HepG2 (cell line): ENCODE measurements at regions not wholly inside any gene's neighbourhood (a gene's known extent, or its start where the extent isn't known, plus 50 kb on each side); places are given as distances from the start of the nearest gene placed in this dataset.

Source experiments
- ATF3 ChIP-seq: sonication (generic); formaldehyde crosslinking; IDR thresholded peaks from 2 replicates; pipeline ENCODE4 v1.4.0; 2020; ENCODE audit warnings: missing genetic modification reagents
- BCL6 ChIP-seq: IDR thresholded peaks from 2 replicates; pipeline ENCODE4 v1.6.1; 2016; ENCODE audit warnings: missing genetic modification reagents, missing compliant biosample characterization
- GATAD2A ChIP-seq: IDR thresholded peaks from 2 replicates; pipeline ENCODE4 v1.6.1; 2016
- GTF2F1 ChIP-seq: fragments of 150-350 bp; IDR thresholded peaks from 2 replicates; pipeline ENCODE4 v1.6.1; 2014; ENCODE audit warnings: low read length
- KDM1A ChIP-seq: IDR thresholded peaks from 2 replicates; pipeline ENCODE4 v1.6.1; 2016; ENCODE audit warnings: missing compliant biosample characterization
- KLF16 ChIP-seq, 2 experiments: sonication (generic) in 1 of 2; formaldehyde crosslinking in 1 of 2; IDR thresholded peaks; 2 replicates each; pipeline versions ENCODE4 v1.6.1 to v1.8.0; 2016 to 2023; ENCODE audit warnings: missing genetic modification reagents in 2 of 2, missing compliant biosample characterization in 1 of 2
- MAZ ChIP-seq, 2 experiments: sonication (generic) in 1 of 2; formaldehyde crosslinking in 1 of 2; IDR thresholded peaks; 2 replicates each; pipeline versions ENCODE4 v1.5.0 to v1.6.1; 2012 to 2020; ENCODE audit warnings: low read depth in 2 of 2, mild to moderate bottlenecking in 2 of 2, borderline replicate concordance in 1 of 2, improper control_type of control experiment in 1 of 2, low read length in 1 of 2, missing genetic modification reagents in 1 of 2, moderate library complexity in 1 of 2
- MXD3 ChIP-seq: IDR thresholded peaks from 2 replicates; pipeline ENCODE4 v1.6.1; 2016; ENCODE audit warnings: mild to moderate bottlenecking, missing biosample characterization, missing genetic modification reagents
- SRF ChIP-seq: IDR thresholded peaks from 2 replicates; pipeline ENCODE4 v1.6.1; 2011; ENCODE audit warnings: mild to moderate bottlenecking, low read depth, low read length, moderate library complexity
- TBX2 ChIP-seq: sonication (generic); formaldehyde crosslinking; IDR thresholded peaks from 2 replicates; pipeline ENCODE4 v1.5.0; 2020; ENCODE audit warnings: missing genetic modification reagents, mild to moderate bottlenecking, borderline replicate concordance
- ZBTB20 ChIP-seq: sonication (generic); formaldehyde crosslinking; IDR thresholded peaks from 2 replicates; pipeline ENCODE4 v1.8.1; 2023; ENCODE audit warnings: missing genetic modification reagents, low read depth, mild to moderate bottlenecking, borderline replicate concordance
- ZNF12 ChIP-seq: sonication (generic); formaldehyde crosslinking; IDR thresholded peaks from 2 replicates; pipeline ENCODE4 v1.5.0; 2020; ENCODE audit warnings: missing genetic modification reagents
- ZNF18 ChIP-seq: sonication (generic); formaldehyde crosslinking; IDR thresholded peaks from 2 replicates; pipeline ENCODE4 v1.8.0; 2022; ENCODE audit warnings: mild to moderate bottlenecking, missing genetic modification reagents; ENCODE audit not compliant: insufficient replicate concordance
- ZNF292 ChIP-seq: sonication (generic); formaldehyde crosslinking; IDR thresholded peaks from 2 replicates; pipeline ENCODE4 v1.8.1; 2022; ENCODE audit warnings: mild to moderate bottlenecking, low read depth, missing genetic modification reagents, borderline replicate concordance
- ZNF331 ChIP-seq: sonication (generic); formaldehyde crosslinking; IDR thresholded peaks from 2 replicates; pipeline ENCODE4 v1.4.0; 2020; ENCODE audit warnings: missing genetic modification reagents
- ZXDC ChIP-seq: sonication (generic); formaldehyde crosslinking; IDR thresholded peaks from 2 replicates; pipeline ENCODE4 v1.5.0; 2020; ENCODE audit warnings: mild to moderate bottlenecking, missing genetic modification reagents
- TF ChIP-seq, protein P1 (sequence below): sonication (generic); formaldehyde crosslinking; IDR thresholded peaks from 2 replicates; pipeline ENCODE4 v1.4.0; 2020; ENCODE audit warnings: missing genetic modification reagents, borderline replicate concordance
- TF ChIP-seq, protein P2 (sequence below): IDR thresholded peaks from 2 replicates; pipeline ENCODE4 v1.6.1; 2016; ENCODE audit warnings: low read depth

DNA sequence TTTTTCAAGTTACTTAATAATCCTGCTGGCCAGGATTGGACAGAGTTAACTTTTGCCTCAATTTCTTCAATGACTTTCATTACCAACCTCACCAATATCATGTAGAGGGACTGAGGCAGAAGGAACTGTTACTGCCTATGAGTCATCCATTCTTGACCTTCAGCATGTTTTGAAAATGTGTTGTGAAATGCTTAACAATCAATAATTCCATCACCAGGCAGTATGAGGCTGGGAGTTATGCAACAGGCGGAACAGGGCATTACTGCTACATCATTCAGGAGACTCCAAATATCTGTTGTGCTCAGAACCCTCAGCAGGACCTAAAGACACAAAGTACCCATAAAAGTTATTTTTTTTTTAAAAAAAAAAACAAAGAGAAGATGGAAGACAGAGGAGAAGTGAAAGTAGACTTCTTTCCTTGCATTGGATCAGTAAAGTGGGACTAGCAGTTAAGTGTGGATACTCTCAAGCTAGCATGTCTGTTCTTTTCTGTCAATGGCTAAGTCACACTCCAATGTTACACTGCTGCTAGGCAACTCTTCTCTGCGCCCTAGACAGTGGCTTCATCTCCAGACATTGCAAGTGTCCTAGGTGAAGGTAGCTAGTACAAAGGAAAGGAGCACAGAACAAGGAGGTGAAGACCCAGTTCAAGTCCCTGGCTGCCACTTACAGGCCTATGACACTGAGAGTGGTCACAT, 184.9 kb upstream of the LPP start (continued):
- no peak for TF ChIP-seq ZNF18 (CRISPR knock-in tag)
- peak; percentile 58; the same call in 1 of the 2 replicates for TF ChIP-seq ZBTB20
- TF ChIP-seq, protein P1, sequence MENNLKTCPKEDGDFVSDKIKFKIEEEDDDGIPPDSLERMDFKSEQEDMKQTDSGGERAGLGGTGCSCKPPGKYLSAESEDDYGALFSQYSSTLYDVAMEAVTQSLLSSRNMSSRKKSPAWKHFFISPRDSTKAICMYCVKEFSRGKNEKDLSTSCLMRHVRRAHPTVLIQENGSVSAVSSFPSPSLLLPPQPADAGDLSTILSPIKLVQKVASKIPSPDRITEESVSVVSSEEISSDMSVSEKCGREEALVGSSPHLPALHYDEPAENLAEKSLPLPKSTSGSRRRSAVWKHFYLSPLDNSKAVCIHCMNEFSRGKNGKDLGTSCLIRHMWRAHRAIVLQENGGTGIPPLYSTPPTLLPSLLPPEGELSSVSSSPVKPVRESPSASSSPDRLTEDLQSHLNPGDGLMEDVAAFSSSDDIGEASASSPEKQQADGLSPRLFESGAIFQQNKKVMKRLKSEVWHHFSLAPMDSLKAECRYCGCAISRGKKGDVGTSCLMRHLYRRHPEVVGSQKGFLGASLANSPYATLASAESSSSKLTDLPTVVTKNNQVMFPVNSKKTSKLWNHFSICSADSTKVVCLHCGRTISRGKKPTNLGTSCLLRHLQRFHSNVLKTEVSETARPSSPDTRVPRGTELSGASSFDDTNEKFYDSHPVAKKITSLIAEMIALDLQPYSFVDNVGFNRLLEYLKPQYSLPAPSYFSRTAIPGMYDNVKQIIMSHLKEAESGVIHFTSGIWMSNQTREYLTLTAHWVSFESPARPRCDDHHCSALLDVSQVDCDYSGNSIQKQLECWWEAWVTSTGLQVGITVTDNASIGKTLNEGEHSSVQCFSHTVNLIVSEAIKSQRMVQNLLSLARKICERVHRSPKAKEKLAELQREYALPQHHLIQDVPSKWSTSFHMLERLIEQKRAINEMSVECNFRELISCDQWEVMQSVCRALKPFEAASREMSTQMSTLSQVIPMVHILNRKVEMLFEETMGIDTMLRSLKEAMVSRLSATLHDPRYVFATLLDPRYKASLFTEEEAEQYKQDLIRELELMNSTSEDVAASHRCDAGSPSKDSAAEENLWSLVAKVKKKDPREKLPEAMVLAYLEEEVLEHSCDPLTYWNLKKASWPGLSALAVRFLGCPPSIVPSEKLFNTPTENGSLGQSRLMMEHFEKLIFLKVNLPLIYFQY (CRISPR knock-in tag) = no peak
- TF ChIP-seq ZNF292 = 0 out of 2 replicates have a peak, but pooled peaks have one; percentile 53
- no peak for TF ChIP-seq SRF
- TF ChIP-seq, protein P2, sequence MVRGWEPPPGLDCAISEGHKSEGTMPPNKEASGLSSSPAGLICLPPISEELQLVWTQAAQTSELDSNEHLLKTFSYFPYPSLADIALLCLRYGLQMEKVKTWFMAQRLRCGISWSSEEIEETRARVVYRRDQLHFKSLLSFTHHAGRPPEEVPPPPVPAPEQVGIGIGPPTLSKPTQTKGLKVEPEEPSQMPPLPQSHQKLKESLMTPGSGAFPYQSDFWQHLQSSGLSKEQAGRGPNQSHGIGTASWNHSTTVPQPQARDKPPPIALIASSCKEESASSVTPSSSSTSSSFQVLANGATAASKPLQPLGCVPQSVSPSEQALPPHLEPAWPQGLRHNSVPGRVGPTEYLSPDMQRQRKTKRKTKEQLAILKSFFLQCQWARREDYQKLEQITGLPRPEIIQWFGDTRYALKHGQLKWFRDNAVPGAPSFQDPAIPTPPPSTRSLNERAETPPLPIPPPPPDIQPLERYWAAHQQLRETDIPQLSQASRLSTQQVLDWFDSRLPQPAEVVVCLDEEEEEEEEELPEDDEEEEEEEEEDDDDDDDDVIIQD (CRISPR knock-in tag) = peak; percentile 58; the same call in 1 of the 2 replicates
- peak; percentile 100 for TF ChIP-seq GATAD2A (CRISPR knock-in tag)
- TF ChIP-seq TBX2 (CRISPR knock-in tag) = peak; percentile 46
- 0 out of 2 replicates have a peak, but pooled peaks have one; percentile 23 for TF ChIP-seq GTF2F1
- TF ChIP-seq ZNF12 (CRISPR knock-in tag) = peak; percentile 93
- peak; percentile 95 for TF ChIP-seq KDM1A (CRISPR knock-in tag)
- TF ChIP-seq MXD3 (CRISPR knock-in tag) = no peak
- peak; percentile 81; the same call in 1 of the 2 replicates for TF ChIP-seq ZNF331
- TF ChIP-seq ZXDC (CRISPR knock-in tag) = no peak
- TF ChIP-seq BCL6 = peak; percentile 95
- TF ChIP-seq ATF3 (CRISPR knock-in tag) = peak; percentile 92
- TF ChIP-seq KLF16 (CRISPR knock-in tag; IDR thresholded peaks at IDR 0.05) = peak in 1 of 2 experiments; percentile 87; a peak in 2 of 4 replicates
- TF ChIP-seq MAZ (IDR thresholded peaks at IDR 0.05; ENCODE audit: borderline replicate concordance, low read depth, low read length) = no peak
- peak; percentile 32; the same call in 1 of the 2 replicates for TF ChIP-seq MAZ (CRISPR knock-in tag; IDR thresholded peaks at IDR 0.05; ENCODE audit: low read depth)
